B cell (primary cell): ENCODE measurements at regions not wholly inside any gene's neighbourhood (a gene's known extent, or its start where the extent isn't known, plus 50 kb on each side); places are given as distances from the start of the nearest gene placed in this dataset.

Experiments
- ATAC-seq: fragments of 200-7000 bp; cut with Tn5 transposase; one replicate; pipeline ENCODE4 v1.10.0; 2021; ENCODE audit warnings: low read depth, mild to moderate bottlenecking, moderate number of reproducible peaks, moderate library complexity
- CTCF ChIA-PET: fragments of 350-600 bp; sonication (Branson Sonifier 250); formaldehyde crosslinking; loops from one replicate; lab custom pipeline; 2021; ENCODE audit warnings: antibody characterized with exemption, inconsistent platforms; lab: Charles Lee
- POLR2A ChIA-PET: fragments of 350-600 bp; sonication (Branson Sonifier 250); formaldehyde crosslinking; loops from one replicate; lab custom pipeline; 2021; ENCODE audit warnings: antibody characterized with exemption; lab: Charles Lee
- DNase-seq: peaks from one replicate; pipeline ENCODE4 v3.0.0; 2013
- H2AFZ ChIP-seq: 2 replicates; pipeline ENCODE4 v1.6.1; 2012; ENCODE audit warnings: mild to moderate bottlenecking, low read depth, low read length; ENCODE audit not compliant: insufficient read depth, poor library complexity, severe bottlenecking
- H3K27ac ChIP-seq, 2 donors: 1 replicate in 1 of 2; 2 replicates in 1 of 2; pipeline ENCODE4 v1.5.1; 2012 to 2013; ENCODE audit warnings: low read length in 2 of 2, mild to moderate bottlenecking in 2 of 2, moderate library complexity in 1 of 2
- H3K27me3 ChIP-seq, 4 experiments: fragments of 200-600 bp in 1 of 4; sonication (generic) in 1 of 4; replicated peaks in 1 of 4; 1 replicate in 2 of 4; 2 replicates in 2 of 4; pipeline versions ENCODE4 v1.6.1 to v1.7.0; 2013 to 2016; ENCODE audit warnings: low read length in 3 of 4, mild to moderate bottlenecking in 2 of 4, mixed read lengths in 1 of 4, moderate library complexity in 1 of 4; ENCODE audit not compliant: insufficient read depth in 4 of 4, control insufficient read depth in 3 of 4; ENCODE audit errors: control extremely low read depth in 1 of 4
- H3K36me3 ChIP-seq, 2 experiments: replicated peaks in 1 of 2; 1 replicate in 1 of 2; 2 replicates in 1 of 2; pipeline versions ENCODE4 v1.6.1 to v1.7.1; 2013; ENCODE audit warnings: low read length in 1 of 2; ENCODE audit not compliant: insufficient read depth in 2 of 2, control insufficient read depth in 1 of 2; ENCODE audit errors: control extremely low read depth in 1 of 2, extremely low read depth in 1 of 2
- H3K4me1 ChIP-seq, 2 donors: fragments of 200-600 bp in 1 of 2; sonication (generic) in 1 of 2; 1 replicate in 1 of 2; 2 replicates in 1 of 2; pipeline versions ENCODE4 v1.5.1 to v1.6.1; 2013 to 2017; ENCODE audit warnings: low read length in 2 of 2; ENCODE audit not compliant: control insufficient read depth in 2 of 2, insufficient read depth in 2 of 2
- H3K4me2 ChIP-seq: replicated peaks from 2 replicates; pipeline ENCODE3; 2012; ENCODE audit warnings: mild to moderate bottlenecking, low read depth, low read length; ENCODE audit not compliant: poor library complexity, severe bottlenecking
- H3K4me3 ChIP-seq, 5 experiments: fragments of 200-600 bp in 1 of 5; sonication (generic) in 1 of 5; 1 replicate in 3 of 5; 2 replicates in 2 of 5; pipeline versions ENCODE4 v1.5.1 to v1.7.0; 2011 to 2016; ENCODE audit warnings: low read length in 4 of 5, mild to moderate bottlenecking in 4 of 5, low read depth in 2 of 5, control low read depth in 1 of 5, moderate library complexity in 1 of 5; ENCODE audit not compliant: insufficient read depth in 1 of 5; ENCODE audit errors: control extremely low read depth in 1 of 5, extremely low read depth in 1 of 5
- H3K79me2 ChIP-seq: fragments of 200-600 bp; sonication (generic); one replicate; pipeline ENCODE4 v1.6.0; 2016; ENCODE audit warnings: low read length; ENCODE audit not compliant: control insufficient read depth, insufficient read depth
- H3K9ac ChIP-seq: fragments of 200-600 bp; sonication (generic); 2 replicates; pipeline ENCODE4 v1.6.1; 2017; ENCODE audit warnings: mild to moderate bottlenecking, low read length, moderate library complexity
- H3K9me3 ChIP-seq, 3 donors: one replicate each; pipeline versions ENCODE4 v1.6.1 to v1.7.1; 2013; ENCODE audit warnings: low read length in 2 of 3; ENCODE audit not compliant: control insufficient read depth in 2 of 3, insufficient read depth in 1 of 3; ENCODE audit errors: control extremely low read depth in 1 of 3
- H4K20me1 ChIP-seq: 2 replicates; pipeline ENCODE4 v1.6.0; 2012; ENCODE audit warnings: mild to moderate bottlenecking, low read length; ENCODE audit not compliant: insufficient read depth, control insufficient read depth, poor library complexity, severe bottlenecking
- H3K27ac Mint-ChIP-seq: one replicate; pipeline ENCODE4 v1.8.0; 2021; ENCODE audit warnings: mixed read lengths
- H3K27me3 Mint-ChIP-seq: one replicate; pipeline ENCODE4 v1.8.0; 2021; ENCODE audit warnings: mixed read lengths
- H3K4me1 Mint-ChIP-seq: one replicate; pipeline ENCODE4 v1.8.0; 2021; ENCODE audit warnings: mixed read lengths
- H3K4me3 Mint-ChIP-seq: one replicate; pipeline ENCODE4 v1.8.0; 2021; ENCODE audit warnings: mixed read lengths
- H3K9me3 Mint-ChIP-seq: one replicate; pipeline ENCODE4 v1.8.0; 2022; ENCODE audit warnings: mixed read lengths; ENCODE audit not compliant: insufficient read depth
- EZH2 ChIP-seq: IDR thresholded peaks from 2 replicates; pipeline ENCODE4 v1.6.1; 2012; ENCODE audit warnings: borderline replicate concordance, low read depth, mild to moderate bottlenecking, moderate library complexity, low read length; ENCODE audit not compliant: insufficient read depth, poor library complexity, severe bottlenecking
- WGBS: methylation state at CpG from one replicate; pipeline ENCODE4 v1.1.5; 2013; ENCODE audit warnings: missing lambda C conversion rate; ENCODE audit not compliant: insufficient coverage; 5-methylcytosine and 5-hydroxymethylcytosine counted together
- intact Hi-C: fragments of 100-400 bp; cut with micrococcal nuclease; formaldehyde crosslinking; loops from one replicate; pipeline ENCODE4 v1.10.0; 2022
- TF ChIP-seq, protein P1 (sequence below): fragments of 200-600 bp; IDR thresholded peaks from one replicate; pipeline ENCODE4 v1.8.0; 2022; ENCODE audit warnings: antibody characterized with exemption, mild to moderate bottlenecking

DNA sequence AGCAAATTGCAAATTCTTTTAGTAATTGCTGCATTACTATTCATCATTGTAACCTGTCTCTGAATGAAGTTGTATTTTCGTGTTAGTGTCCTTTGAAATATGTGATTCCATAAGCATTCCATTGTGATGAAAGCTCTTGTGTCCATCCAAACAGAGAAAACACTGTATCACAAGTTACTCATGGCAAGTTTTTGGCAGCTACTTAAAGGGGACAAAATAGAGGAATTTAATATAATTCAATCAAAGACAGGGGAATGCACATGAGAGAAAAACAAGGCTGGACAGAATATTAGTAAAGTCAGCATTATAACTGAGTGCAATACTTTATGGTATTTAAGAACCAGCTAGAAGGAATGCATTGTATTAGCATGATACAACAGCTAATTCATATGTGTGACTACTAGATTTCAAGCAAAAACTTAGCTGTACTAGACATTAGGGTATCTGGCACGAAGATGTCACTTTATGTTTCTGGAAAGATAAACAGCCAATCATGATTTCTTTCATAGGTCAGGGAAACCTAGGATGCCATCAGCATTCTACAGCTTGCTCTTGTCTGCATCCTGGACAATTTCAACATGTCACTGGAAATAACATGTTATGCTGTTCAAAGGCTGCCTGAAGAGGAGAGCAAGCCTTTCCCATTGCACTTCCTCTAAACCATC is 270.6 kb upstream of the MARCKS start:
- DNase-seq (no peak), ATAC-seq (no peak)
- no peak for TF ChIP-seq EZH2
- TF ChIP-seq, protein P1, sequence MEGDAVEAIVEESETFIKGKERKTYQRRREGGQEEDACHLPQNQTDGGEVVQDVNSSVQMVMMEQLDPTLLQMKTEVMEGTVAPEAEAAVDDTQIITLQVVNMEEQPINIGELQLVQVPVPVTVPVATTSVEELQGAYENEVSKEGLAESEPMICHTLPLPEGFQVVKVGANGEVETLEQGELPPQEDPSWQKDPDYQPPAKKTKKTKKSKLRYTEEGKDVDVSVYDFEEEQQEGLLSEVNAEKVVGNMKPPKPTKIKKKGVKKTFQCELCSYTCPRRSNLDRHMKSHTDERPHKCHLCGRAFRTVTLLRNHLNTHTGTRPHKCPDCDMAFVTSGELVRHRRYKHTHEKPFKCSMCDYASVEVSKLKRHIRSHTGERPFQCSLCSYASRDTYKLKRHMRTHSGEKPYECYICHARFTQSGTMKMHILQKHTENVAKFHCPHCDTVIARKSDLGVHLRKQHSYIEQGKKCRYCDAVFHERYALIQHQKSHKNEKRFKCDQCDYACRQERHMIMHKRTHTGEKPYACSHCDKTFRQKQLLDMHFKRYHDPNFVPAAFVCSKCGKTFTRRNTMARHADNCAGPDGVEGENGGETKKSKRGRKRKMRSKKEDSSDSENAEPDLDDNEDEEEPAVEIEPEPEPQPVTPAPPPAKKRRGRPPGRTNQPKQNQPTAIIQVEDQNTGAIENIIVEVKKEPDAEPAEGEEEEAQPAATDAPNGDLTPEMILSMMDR, result no peak
- no peaks in the 10 kb centered on the region for H3K27me3 ChIP-seq
- CTCF ChIA-PET, result no interaction called here
- no peak overlapping the region for H3K9ac ChIP-seq
- 80% methylated on average over 1 of the region's 2 CpGs for WGBS
- no peaks in the 10 kb centered on the region for H3K36me3 ChIP-seq
- no peaks in the 10 kb centered on the region for H3K79me2 ChIP-seq
- no peaks in the 10 kb centered on the region for H3K9me3 ChIP-seq
- no peaks in the 10 kb centered on the region for H3K9me3 Mint-ChIP-seq
- H3K4me3 Mint-ChIP-seq, result no peak overlapping the region
- H3K4me1 Mint-ChIP-seq, result no peaks in the 10 kb centered on the region
- no peak overlapping the region for H3K27ac Mint-ChIP-seq
- no peak overlapping the region for H3K4me2 ChIP-seq
- POLR2A ChIA-PET, result no interaction called here
- H2AFZ ChIP-seq, result no peak overlapping the region
- H3K27me3 Mint-ChIP-seq, result no peaks in the 10 kb centered on the region
- H3K4me3 ChIP-seq, result no peak overlapping the region
- intact Hi-C loops, result no loop called here
- H4K20me1 ChIP-seq, result no peaks in the 10 kb centered on the region
- no peaks in the 10 kb centered on the region for H3K4me1 ChIP-seq
- no peak overlapping the region for H3K27ac ChIP-seq

DNA sequence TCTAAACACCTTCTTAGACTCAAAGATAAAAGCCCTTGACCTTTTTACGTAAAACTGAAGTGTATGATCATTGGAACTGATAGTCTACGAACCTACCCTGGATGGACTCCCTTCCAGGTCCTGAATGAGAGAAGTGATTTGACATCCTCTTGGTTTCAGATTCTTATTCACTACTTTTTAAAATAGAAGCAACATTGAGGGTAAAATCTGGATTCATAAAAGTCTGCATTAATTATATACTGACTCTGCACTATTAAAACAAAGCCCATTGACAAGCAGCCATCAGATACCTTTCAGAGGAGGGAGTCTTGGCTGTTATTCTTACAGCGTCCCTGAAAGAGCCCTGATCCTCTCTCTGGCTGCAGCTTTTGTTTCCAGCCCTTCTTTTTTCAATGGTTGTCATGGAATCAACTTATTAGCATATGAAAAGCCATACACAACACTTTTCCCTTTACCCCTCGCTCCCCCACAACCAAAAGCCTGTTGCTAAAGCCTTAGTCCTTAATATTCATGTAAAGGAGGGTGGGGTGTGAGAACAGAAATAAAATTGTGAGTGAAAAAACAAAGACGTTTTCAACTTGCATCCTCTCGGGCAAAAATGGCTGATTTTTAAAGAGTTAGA is 270.0 kb upstream of the MARCKS start:
- no peak overlapping the region for H3K4me3 ChIP-seq
- H3K4me1 ChIP-seq, result peaks cover 0 to 4% of the 10 kb centered on the region in 2 donors
- TF ChIP-seq, protein P1, result no peak
- no peak for TF ChIP-seq EZH2
- POLR2A ChIA-PET, result no interaction called here
- no peaks in the 10 kb centered on the region for H3K36me3 ChIP-seq
- no peak for DNase-seq
- Mint-ChIP-seq H3K4me3 (no peak overlapping the region), H3K27me3 (no peaks in the 10 kb centered on the region), H3K9me3 (no peaks in the 10 kb centered on the region), H3K4me1 (peaks cover 4% of the 10 kb centered on the region), H3K27ac (no peak overlapping the region)
- H3K9ac ChIP-seq, result no peak overlapping the region
- CTCF ChIA-PET, result no interaction called here
- no peaks in the 10 kb centered on the region for H3K9me3 ChIP-seq
- H2AFZ ChIP-seq, result no peak overlapping the region
- no peaks in the 10 kb centered on the region for H3K27me3 ChIP-seq
- no peaks in the 10 kb centered on the region for H3K79me2 ChIP-seq
- H3K27ac ChIP-seq, result no peak overlapping the region
- no CpG with 5 or more reads among the region's 6 CpGs for WGBS
- no peak for ATAC-seq
- intact Hi-C loops, result no loop called here
- no peak overlapping the region for H3K4me2 ChIP-seq
- H4K20me1 ChIP-seq, result no peaks in the 10 kb centered on the region
